Inferior parietal cortex (tissue), 1 donor: ENCODE measurements at regions not wholly inside any gene's neighbourhood (a gene's known extent, or its start where the extent isn't known, plus 50 kb on each side); places are given as distances from the start of the nearest gene placed in this dataset.
"Not testable (repeated sequence)": the region's sequence is repeated elsewhere in the genome, so short reads cannot be mapped to it uniquely, and the experiment has no call there.

Experiments used
- DNase-seq: peaks from one replicate; pipeline ENCODE4 v3.0.0-alpha.2; 2016; ENCODE audit errors: extremely low spot score

- DNase-seq: no peak
These were observed 511.4 kb upstream of the ZFP42 start for GRCh38 chr4:187484186-187484585.

GRCh38 chr4:187485676-187486075, 509.9 kb upstream of the ZFP42 start:
- no peak for DNase-seq

- no peak for DNase-seq
These were observed 504.3 kb upstream of the ZFP42 start for GRCh38 chr4:187491286-187491685.

- DNase-seq: no peak
These were observed 503.6 kb upstream of the ZFP42 start for GRCh38 chr4:187491959-187492358.

- DNase-seq: no peak
These were observed 501.9 kb upstream of the ZFP42 start for GRCh38 chr4:187493661-187494060.

- no peak for DNase-seq
These were observed 495.6 kb upstream of the ZFP42 start for GRCh38 chr4:187499956-187500355.

- no peak for DNase-seq
These were observed 494.8 kb upstream of the ZFP42 start for GRCh38 chr4:187500796-187501195.

GRCh38 chr4:187501731-187502130, 493.8 kb upstream of the ZFP42 start:
- no peak for DNase-seq

GRCh38 chr4:187504974-187505797, 490.4 kb upstream of the ZFP42 start:
- no peak for DNase-seq

GRCh38 chr4:187505798-187506141, 489.8 kb upstream of the ZFP42 start:
- DNase-seq: not testable (repeated sequence)

- DNase-seq: no peak
These were observed 479.3 kb upstream of the ZFP42 start for GRCh38 chr4:187516224-187516623.

- DNase-seq: no peak
These were observed 453.9 kb upstream of the ZFP42 start for GRCh38 chr4:187541666-187542065.

GRCh38 chr4:187544461-187545053, 451.0 kb upstream of the ZFP42 start:
- DNase-seq: no peak

GRCh38 chr4:187547316-187547715, 448.3 kb upstream of the ZFP42 start:
- DNase-seq: no peak

GRCh38 chr4:187550256-187550950, 445.2 kb upstream of the ZFP42 start:
- DNase-seq: no peak

GRCh38 chr4:187552781-187553180, 442.8 kb upstream of the ZFP42 start:
- no peak for DNase-seq

GRCh38 chr4:187555174-187555573, 440.4 kb upstream of the ZFP42 start:
- no peak for DNase-seq

- DNase-seq: no peak
These were observed 437.2 kb upstream of the ZFP42 start for GRCh38 chr4:187558391-187558790.

- no peak for DNase-seq
These were observed 433.2 kb upstream of the ZFP42 start for GRCh38 chr4:187562345-187562744.

GRCh38 chr4:187565416-187565815, 430.2 kb upstream of the ZFP42 start:
- DNase-seq: no peak

GRCh38 chr4:187569871-187570270, 425.7 kb upstream of the ZFP42 start:
- DNase-seq: no peak

GRCh38 chr4:187575706-187576105, 419.9 kb upstream of the ZFP42 start:
- DNase-seq: no peak

- DNase-seq: no peak
These were observed 418.8 kb upstream of the ZFP42 start for GRCh38 chr4:187576751-187577150.
